ES-I3 (cell line): ENCODE measurements at regions not wholly inside any gene's neighbourhood (a gene's known extent, or its start where the extent isn't known, plus 50 kb on each side); places are given as distances from the start of the nearest gene placed in this dataset.
"Not testable (repeated sequence)": the region's sequence is repeated elsewhere in the genome, so short reads cannot be mapped to it uniquely, and the experiment has no call there.

ENCODE experiments used
- H3K36me3 ChIP-seq: 2 replicates; pipeline ENCODE4 v1.6.1; 2013; ENCODE audit warnings: mild to moderate bottlenecking, low read length, control low read depth, moderate library complexity; ENCODE audit not compliant: insufficient read depth
- H3K4me1 ChIP-seq: 2 replicates; pipeline ENCODE4 v1.6.1; 2013; ENCODE audit warnings: mild to moderate bottlenecking, control low read depth, low read length; ENCODE audit not compliant: insufficient read depth
- H3K9ac ChIP-seq: 2 replicates; pipeline ENCODE4 v1.6.1; 2013; ENCODE audit warnings: low read depth, mild to moderate bottlenecking, low read length, moderate library complexity
- H3K9me3 ChIP-seq: 2 replicates; pipeline ENCODE4 v1.6.1; 2013; ENCODE audit warnings: mild to moderate bottlenecking, low read length, moderate library complexity; ENCODE audit not compliant: control insufficient read depth, insufficient read depth

DNA sequence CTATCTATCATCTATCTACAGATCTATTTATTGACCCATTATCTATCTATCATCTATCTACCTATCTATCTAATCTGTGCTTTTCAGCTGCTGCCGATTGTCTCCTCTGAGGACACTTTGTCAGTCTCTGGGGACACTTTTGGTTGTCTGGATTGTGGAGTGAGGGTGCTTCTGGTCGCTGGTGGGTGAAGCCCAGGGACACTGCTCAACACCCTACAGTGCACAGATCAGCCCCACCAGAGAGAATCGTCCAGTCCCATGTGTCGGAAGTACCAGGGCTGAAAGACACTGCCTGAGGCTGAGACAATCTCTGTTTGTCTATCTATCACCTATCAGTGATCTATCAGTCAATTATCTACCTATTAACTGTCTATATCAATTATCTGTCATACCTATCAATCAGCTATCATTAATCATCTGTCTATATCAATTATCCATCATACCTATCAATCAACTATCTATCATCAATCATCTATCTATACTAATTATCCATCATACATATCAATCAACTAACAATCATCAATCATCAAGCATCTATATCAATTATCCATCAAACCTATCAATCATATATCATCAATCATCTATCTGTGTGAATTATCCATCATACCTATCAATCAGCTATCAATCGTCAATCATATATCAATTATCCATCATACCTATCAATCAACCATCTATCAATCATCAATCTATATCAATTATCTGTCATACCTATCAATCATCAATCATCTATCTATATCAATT lies 70.0 kb upstream of the PPP2R3B start:
- no peaks in the 10 kb centered on the region for H3K36me3 ChIP-seq
- no peaks in the 10 kb centered on the region for H3K9me3 ChIP-seq
- H3K4me1 ChIP-seq = no peaks in the 10 kb centered on the region
- no peak overlapping the region for H3K9ac ChIP-seq

- no peaks in the 10 kb centered on the region for H3K4me1 ChIP-seq
- no peaks in the 10 kb centered on the region for H3K36me3 ChIP-seq
- no peaks in the 10 kb centered on the region for H3K9me3 ChIP-seq
- no peak overlapping the region for H3K9ac ChIP-seq
Observed at GRCh38 chrX:457292-457679, 70.6 kb upstream of the PPP2R3B start.

GRCh38 chrX:458631-459061 lies 71.9 kb upstream of the PPP2R3B start:
- H3K9ac ChIP-seq = no peak overlapping the region
- H3K9me3 ChIP-seq = no peaks in the 10 kb centered on the region
- H3K4me1 ChIP-seq = no peaks in the 10 kb centered on the region
- H3K36me3 ChIP-seq = no peaks in the 10 kb centered on the region

- H3K9ac ChIP-seq = no peak overlapping the region
- no peaks in the 10 kb centered on the region for H3K36me3 ChIP-seq
- H3K4me1 ChIP-seq = no peaks in the 10 kb centered on the region
- H3K9me3 ChIP-seq = no peaks in the 10 kb centered on the region
Observed at GRCh38 chrX:459611-460010, 72.9 kb upstream of the PPP2R3B start.

DNA sequence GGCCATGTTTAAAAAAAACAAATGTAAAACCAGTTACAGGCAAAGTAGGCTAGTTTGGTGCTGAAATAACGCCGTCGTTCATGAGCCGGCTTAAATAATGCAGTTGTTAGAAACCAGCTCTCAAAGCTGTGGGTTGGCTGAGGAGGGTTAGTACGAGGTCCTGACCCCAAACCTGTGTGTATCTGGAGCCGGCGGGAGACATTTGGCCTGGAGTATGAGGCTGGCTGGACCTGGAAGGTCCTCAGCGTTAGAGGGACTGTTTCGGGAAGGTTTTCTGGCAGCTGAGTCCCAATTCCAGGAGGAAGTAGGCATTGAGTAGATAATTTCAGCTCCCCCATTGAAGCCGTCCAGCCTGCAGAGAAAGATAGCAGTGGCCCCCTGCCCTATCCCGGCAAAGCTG lies 73.4 kb upstream of the PPP2R3B start:
- Histone ChIP-seq H3K9ac (no peak overlapping the region), H3K4me1 (no peaks in the 10 kb centered on the region), H3K36me3 (no peaks in the 10 kb centered on the region), H3K9me3 (no peaks in the 10 kb centered on the region)

GRCh38 chrX:460823-461640 lies 74.3 kb upstream of the PPP2R3B start:
- no peaks in the 10 kb centered on the region for H3K9me3 ChIP-seq
- H3K9ac ChIP-seq = no peak overlapping the region
- H3K4me1 ChIP-seq = no peaks in the 10 kb centered on the region
- H3K36me3 ChIP-seq = no peaks in the 10 kb centered on the region

GRCh38 chrX:462853-463252 lies 76.1 kb upstream of the PPP2R3B start:
- no peaks in the 10 kb centered on the region for H3K4me1 ChIP-seq
- H3K9me3 ChIP-seq = no peaks in the 10 kb centered on the region
- H3K36me3 ChIP-seq = no peaks in the 10 kb centered on the region
- H3K9ac ChIP-seq = no peak overlapping the region

DNA sequence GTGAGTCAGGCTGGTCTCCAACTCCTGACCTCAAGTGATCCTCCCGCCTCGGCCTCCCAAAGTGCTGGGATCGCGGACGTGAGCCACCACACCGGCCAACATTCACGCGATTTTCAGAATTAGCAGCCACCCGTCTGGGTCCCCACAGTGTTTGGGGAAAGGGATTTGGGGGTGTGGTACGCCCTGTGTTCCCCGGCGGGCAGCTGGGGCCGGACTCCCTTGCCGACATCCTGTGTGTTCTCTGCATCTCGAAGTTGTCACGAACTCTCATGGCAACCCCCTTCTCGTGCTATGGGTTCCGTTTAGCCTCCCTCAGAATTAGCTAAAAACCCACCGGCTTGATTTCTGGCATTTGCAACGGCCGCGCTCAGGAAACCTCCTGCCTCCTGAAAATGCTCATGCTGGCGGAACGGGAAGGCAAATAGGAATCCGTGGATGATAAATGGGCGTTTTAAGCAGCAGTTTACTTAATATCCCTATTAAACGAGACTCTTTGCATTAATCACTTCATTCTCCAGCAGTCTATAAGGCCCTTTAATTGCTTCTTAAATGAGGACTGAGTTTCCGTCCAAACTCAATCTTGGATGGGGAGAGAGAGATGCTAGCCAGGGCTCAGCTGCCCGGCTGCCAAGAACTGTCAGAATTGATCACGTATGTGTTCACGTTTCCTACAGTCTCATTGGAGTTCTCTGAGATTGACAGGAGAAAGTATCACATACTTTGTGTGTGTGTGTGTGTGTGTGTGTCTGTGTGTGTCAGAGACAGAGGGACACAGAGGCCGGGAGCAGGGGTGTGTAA lies 78.9 kb upstream of the PPP2R3B start:
- H3K36me3 ChIP-seq = no peaks in the 10 kb centered on the region
- H3K9ac ChIP-seq = no peak overlapping the region
- H3K9me3 ChIP-seq = no peaks in the 10 kb centered on the region
- no peaks in the 10 kb centered on the region for H3K4me1 ChIP-seq

GRCh38 chrX:466836-467235 lies 80.1 kb upstream of the PPP2R3B start:
- H3K9me3 ChIP-seq, H3K36me3 ChIP-seq: not testable (repeated sequence)

GRCh38 chrX:467686-468085 lies 81.0 kb upstream of the PPP2R3B start:
- not testable (repeated sequence) for H3K9me3 ChIP-seq, H3K4me1 ChIP-seq, H3K9ac ChIP-seq, H3K36me3 ChIP-seq

More at GRCh38 chrX:466836-467235, 80.1 kb upstream of the PPP2R3B start:
- H3K9ac ChIP-seq, H3K4me1 ChIP-seq: not testable (repeated sequence)

- H3K36me3 ChIP-seq = no peaks in the 10 kb centered on the region
- H3K9me3 ChIP-seq = no peaks in the 10 kb centered on the region
- no peak overlapping the region for H3K9ac ChIP-seq
- no peaks in the 10 kb centered on the region for H3K4me1 ChIP-seq
Observed at GRCh38 chrX:468979-469378, 82.3 kb upstream of the PPP2R3B start.

DNA sequence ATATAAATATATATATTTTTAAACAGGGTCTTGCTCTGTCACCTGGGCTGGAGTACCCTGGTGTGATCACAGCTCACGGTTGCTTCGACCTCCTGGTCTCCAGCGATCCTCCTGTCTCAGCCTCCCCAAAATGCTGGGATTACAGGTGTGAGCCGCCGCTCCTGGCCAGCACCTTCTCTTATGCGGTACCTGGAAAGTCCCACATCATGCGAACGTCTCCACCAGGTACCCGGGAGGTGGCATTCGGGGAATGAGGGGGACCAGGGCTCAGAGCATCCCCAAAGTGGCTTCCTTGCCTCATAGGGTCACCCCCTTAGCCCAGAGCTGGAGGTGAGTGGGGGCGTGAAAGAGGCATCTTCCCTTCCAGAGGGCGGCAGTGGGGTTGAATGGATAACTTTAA lies 84.0 kb upstream of the PPP2R3B start:
- Histone ChIP-seq H3K4me1 (no peaks in the 10 kb centered on the region), H3K9ac (no peak overlapping the region), H3K9me3 (peaks cover 6% of the 10 kb centered on the region; the same call in 1 of the 2 replicates), H3K36me3 (no peaks in the 10 kb centered on the region)

GRCh38 chrX:471281-471680 lies 84.6 kb upstream of the PPP2R3B start:
- Histone ChIP-seq H3K36me3 (no peaks in the 10 kb centered on the region), H3K4me1 (no peaks in the 10 kb centered on the region), H3K9me3 (peaks cover 9% of the 10 kb centered on the region; the same call in 1 of the 2 replicates), H3K9ac (no peak overlapping the region)

DNA sequence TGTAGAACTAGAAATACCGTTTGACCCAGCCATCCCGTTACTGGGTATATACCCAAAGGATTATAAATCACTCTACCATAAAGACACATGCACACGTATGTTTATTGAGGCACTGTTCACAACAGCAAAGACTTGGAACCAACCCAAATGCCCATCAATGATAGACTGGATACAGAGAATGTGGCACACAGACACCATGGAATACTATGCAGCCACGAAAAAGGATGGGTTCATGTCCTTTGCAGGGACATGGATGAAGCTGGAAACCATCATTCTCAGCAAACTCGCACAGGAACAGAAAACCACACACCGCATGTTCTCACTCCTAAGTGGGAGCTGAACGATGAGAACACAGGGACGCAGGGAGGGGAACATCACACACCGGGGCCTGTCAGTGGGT lies 85.6 kb upstream of the PPP2R3B start:
- not testable (repeated sequence) for H3K36me3 ChIP-seq, H3K4me1 ChIP-seq, H3K9ac ChIP-seq, H3K9me3 ChIP-seq
